ENCODE measurements at regions not wholly inside any gene's neighbourhood (a gene's known extent, or its start where the extent isn't known, plus 50 kb on each side); places are given as distances from the start of the nearest gene placed in this dataset.
"Not testable (repeated sequence)": the region's sequence is repeated elsewhere in the genome, so short reads cannot be mapped to it uniquely, and the experiment has no call there.

DNA sequence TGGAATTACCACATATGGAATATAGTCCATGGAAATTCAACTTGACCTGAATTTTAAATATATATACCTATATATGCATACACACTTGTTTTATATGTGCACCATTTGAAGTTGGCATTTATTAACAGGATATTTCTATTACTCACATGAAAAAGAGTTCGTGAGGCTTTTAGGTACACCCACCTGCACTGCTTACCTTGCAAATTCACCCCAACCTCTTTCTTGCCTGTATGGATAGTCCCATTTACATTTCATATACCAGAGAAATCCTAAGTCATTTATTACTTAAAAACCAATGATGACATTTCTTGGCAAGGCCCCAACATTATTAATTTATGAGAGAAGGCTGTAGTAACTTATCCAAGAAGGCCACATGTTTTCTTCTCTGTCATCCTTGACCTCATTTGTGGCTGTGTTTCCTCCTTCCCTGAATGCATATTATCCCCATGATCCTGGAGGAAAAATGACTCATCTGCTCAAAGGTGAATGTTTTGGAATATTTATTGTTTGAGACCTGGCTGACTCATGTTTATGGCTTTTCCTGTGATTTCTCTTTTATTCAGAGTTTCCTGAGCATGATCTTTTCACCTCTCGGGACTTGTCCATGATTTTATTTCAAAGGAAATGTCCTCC is 62.2 kb upstream of the FAM241A start:
- no peak for DNase-seq (ENCODE audit: low read depth)

DNA sequence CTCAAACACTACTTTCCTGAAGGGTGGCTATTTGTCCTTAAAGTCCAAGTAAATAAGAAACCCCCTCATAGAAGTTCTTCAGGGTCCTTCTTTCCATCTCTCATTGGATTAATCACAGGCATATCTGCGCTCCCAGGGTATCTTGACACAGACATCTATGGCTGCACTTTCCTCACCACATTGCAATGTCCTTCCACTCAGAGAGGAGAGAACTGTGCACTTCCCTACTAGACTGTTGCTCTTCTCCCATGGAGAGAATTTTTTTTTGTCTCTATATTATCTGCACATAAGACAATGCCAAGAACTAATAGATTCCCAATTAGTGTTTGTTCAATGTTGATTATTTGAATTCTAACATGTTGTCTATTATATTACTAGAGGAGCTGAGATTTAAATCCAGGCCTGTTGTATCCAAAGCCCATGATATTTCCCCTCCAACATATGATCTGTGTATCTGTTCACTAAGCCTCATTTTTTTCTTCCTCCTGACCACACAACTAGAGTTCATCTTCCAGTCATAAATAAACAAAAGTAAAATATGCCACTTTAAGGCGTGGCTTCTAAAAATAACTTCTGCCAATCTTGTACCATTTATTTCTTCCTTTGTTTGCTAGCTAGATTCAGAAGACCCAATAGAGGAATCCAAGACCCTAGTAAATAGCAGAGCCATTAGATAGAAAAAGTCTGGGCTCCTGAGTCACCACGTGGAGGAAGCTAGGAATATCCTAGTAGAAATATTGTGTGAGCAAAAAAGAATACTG is 61.5 kb upstream of the FAM241A start:
- no peak for DNase-seq (ENCODE audit: low read depth)

DNA sequence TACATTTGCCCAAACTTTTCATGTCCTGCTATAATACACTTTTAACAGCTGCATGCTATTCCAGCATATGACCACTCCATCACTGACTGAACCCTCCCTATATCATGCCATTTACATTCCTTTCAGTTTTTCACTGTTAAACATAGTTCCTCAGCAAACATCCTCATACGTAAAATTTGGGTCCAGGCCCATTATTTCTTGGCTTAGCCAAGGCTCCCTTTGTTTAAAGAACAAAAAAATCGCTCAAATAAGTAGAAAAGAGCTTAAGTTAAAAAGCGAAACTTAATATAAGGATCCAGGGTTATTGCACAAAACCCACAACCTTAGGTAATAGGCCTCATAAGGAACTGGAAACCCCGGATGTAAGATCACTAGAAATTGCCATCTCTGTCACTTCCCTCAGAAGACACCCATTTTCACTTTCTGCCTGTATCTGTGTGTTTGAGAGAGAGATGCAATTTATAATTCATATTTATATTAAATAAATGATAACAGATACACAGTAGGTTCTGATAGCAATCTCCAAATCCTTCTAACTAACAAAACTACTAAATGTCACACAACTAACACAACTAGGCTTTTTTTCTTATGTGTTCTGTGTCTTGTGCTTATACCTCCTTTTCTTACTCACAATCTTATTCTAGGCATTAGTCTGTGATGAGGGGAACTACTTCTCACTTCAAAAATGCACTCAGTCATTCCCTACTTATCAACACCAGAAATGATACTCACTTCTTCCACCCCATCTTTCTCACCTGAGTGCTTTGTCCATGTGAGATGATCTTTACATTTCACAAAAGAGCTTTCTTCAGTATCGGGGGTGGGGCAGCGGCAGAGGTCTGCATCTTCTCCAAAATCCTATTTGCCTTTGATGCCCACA is 59.9 kb upstream of the FAM241A start:
- no peak for DNase-seq (ENCODE audit: low read depth)

DNA sequence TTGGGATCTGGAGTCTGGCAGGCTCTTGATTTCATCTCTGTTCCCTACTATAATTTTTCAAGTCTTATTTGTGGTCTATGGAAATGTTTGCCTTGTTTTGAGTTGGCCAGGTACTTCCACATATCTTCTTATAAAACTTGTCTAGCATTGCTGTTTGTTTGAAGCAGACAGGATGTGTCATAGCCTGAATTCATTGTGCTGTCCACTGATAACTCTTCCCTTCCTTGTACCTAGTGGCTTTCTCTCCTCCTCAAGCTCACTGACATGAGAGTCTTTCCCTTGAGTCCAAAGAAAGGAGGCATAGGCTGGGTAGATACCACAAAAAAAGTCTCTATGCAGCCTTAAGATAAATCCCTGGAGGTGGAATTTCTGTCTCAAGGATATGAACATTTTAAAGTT is 59.2 kb upstream of the FAM241A start:
- DNase-seq (ENCODE audit: low read depth) = no peak

DNA sequence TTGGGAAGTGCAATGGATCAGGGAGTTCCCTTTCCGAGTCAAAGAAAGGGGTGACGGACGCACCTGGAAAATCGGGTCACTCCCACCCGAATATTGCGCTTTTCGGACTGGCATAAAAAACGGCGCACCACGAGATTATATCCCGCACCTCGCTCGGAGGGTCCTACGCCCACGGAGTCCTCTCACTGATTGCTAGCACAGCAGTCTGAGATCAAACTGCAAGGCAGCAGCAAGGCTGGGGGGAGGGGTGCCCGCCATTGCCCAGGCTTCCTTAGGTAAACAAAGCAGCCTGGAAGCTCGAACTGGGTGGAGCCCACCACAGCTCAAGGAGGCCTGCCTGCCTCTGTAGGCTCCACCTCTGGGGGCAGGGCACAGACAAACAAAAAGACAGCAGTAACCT is 58.6 kb upstream of the FAM241A start:
- DNase-seq (ENCODE audit: low read depth) = not testable (repeated sequence)

DNA sequence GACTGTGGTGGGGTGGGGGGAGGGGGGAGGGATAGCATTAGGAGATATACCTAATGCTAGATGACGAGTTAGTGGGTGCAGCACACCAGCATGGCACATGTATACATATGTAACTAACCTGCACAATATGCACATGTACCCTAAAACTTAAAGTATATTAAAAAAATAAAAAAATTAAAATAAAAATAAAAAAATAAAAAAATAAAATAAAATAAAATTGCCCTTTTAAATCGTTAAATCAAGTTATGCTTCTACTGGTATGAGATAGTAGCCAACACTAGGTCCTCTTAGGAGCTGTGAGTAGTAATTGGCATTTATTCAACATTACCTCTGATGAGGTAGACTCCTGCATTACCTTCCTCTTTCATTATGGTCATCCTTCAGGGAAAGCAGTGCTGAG is 52.9 kb upstream of the FAM241A start:
- DNase-seq (ENCODE audit: low read depth) = not testable (repeated sequence)

DNA sequence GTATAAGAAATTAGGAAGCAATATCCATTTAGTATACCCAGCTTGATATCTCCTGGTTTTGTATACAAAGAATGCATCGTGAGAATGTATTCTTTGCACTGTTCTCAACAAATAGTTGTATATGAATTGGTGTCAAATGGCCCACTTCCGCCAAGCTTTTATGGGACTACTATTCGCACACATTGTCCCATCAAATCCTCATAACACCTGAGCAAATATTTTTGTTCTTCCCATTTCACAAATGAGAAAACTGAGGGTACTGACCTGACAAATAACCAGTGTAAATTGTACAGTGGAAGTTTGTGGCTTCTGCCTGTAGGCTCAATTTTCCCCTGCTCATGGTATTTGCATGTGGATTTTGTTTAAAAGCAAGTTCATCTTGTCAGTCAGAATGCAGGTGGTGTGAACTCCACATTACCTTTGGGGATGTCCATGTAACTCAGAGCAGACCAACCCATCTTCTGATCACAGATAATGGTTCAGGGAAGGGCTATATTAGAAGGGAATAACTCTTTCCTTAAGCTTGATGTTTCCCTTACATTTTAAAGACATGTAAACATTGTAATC is 51.5 kb upstream of the FAM241A start:
- no peak for DNase-seq (ENCODE audit: low read depth)

DNA sequence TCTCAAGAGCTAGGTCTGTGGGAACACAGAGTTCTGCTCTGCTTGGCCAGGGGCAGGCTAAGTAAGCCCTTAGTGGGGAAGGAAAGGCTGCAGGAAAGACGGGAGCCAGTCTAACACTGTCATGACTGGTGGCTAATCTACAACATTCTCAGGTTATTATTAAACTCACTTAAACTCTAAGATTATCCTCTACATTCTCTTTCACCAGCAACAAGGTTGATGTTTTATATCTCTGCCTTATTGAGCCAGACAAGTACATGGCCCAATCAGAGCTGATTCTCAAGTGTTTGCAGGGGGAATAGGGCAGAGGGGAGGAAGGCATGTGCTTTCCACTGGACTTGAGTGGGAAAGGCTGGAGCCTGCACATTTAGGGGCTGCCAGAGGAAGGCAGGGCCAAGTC is 50.9 kb upstream of the FAM241A start:
- DNase-seq (ENCODE audit: low read depth) = no peak

Measured in activated T-helper 9 cell treated with anti-CD3 and anti-CD28 coated beads, Interleukin-2, amount 50 U/mL, for 16 hours (primary cell).